ENCODE measurements at regions not wholly inside any gene's neighbourhood (a gene's known extent, or its start where the extent isn't known, plus 50 kb on each side); places are given as distances from the start of the nearest gene placed in this dataset.

DNA sequence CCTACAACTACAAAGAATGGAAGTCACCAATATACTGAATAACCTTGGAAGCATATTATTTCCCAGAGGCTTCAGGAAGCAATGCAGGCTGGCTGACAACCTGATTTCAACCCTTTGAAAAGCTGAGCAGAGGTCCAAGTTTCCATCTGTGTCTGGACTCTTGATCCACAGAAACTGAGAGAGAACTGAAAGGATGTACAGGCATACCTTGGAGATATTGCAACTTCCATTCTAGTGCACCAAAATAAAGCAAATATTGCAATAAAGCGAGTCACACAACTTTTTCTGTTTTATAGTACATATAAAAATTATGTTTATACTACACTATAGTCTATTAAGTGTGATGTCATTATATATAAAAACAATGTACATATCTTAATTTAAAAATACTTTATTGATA is 85.3 kb downstream of the TYW3 start:
- Histone ChIP-seq H3K27ac (no peak overlapping the region), H4K20me1 (ENCODE audit: insufficient read depth) (no peaks in the 10 kb centered on the region), H2AFZ (ENCODE audit: low read depth) (no peak overlapping the region), H3K9ac (no peak overlapping the region), H3K79me2 (ENCODE audit: insufficient read depth, low read depth) (no peaks in the 10 kb centered on the region), H3K4me3 (IDR thresholded peaks at IDR 0.05; ENCODE audit: insufficient read depth, low read depth, low read length) (no peak overlapping the region), H3K4me2 (no peak overlapping the region), H3K4me1 (ENCODE audit: low read depth, poor library complexity, severe bottlenecking) (peaks cover 16% of the 10 kb centered on the region), H3K27me3 (ENCODE audit: insufficient read depth, low read depth) (no peaks in the 10 kb centered on the region), H3K36me3 (ENCODE audit: insufficient read depth) (no peaks in the 10 kb centered on the region)
- TF ChIP-seq, protein P1, sequence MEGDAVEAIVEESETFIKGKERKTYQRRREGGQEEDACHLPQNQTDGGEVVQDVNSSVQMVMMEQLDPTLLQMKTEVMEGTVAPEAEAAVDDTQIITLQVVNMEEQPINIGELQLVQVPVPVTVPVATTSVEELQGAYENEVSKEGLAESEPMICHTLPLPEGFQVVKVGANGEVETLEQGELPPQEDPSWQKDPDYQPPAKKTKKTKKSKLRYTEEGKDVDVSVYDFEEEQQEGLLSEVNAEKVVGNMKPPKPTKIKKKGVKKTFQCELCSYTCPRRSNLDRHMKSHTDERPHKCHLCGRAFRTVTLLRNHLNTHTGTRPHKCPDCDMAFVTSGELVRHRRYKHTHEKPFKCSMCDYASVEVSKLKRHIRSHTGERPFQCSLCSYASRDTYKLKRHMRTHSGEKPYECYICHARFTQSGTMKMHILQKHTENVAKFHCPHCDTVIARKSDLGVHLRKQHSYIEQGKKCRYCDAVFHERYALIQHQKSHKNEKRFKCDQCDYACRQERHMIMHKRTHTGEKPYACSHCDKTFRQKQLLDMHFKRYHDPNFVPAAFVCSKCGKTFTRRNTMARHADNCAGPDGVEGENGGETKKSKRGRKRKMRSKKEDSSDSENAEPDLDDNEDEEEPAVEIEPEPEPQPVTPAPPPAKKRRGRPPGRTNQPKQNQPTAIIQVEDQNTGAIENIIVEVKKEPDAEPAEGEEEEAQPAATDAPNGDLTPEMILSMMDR (conservative IDR thresholded peaks at IDR 0.05; ENCODE audit: low read depth, low read length): no peak

DNA sequence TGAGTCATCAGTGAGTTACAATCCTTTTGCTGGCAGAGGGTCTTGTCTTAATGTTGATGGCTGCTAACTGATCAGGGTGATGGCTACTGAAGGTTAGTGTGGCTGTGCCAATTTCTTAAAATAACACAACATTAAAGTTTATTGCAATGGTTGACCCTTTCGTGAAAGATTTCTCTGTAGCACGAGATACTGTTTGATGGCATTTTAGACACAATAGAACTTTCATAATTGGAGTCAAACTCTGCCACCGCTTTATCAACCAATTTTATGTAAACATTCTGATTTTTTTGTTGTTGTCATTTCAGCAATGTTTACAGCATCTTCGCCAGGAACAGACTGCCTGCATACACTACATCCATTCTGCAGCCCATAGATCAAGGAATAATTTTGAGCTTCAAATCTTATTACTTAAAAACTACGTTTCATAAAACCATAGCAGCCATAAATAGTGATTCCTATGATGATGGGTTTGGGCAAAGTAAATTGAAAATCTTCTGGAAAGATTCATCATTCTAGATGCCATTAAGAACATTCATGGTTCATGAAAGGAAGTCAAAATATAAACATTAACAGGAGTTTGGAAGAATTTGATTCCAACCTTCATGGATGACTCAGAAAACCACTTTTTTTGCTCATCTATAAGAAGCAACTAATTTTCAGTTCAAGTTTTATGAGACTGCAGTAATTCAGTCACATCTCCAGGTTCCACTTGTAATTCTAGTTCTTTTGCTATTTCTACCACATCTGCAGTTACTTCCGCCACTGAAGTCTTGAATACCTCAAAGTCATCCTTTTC is 85.9 kb downstream of the TYW3 start:
- H3K4me1 ChIP-seq (ENCODE audit: low read depth, poor library complexity, severe bottlenecking): peaks cover 13% of the 10 kb centered on the region
- H4K20me1 ChIP-seq (ENCODE audit: insufficient read depth): no peaks in the 10 kb centered on the region
- no peak overlapping the region for H3K9ac ChIP-seq
- H3K79me2 ChIP-seq (ENCODE audit: insufficient read depth, low read depth): no peaks in the 10 kb centered on the region
- no peak overlapping the region for H3K4me3 ChIP-seq (IDR thresholded peaks at IDR 0.05; ENCODE audit: insufficient read depth, low read depth, low read length)
- no peak overlapping the region for H3K4me2 ChIP-seq
- H3K36me3 ChIP-seq (ENCODE audit: insufficient read depth): no peaks in the 10 kb centered on the region
- no peak overlapping the region for H2AFZ ChIP-seq (ENCODE audit: low read depth)
- TF ChIP-seq, protein P1 (conservative IDR thresholded peaks at IDR 0.05; ENCODE audit: low read depth, low read length): no peak
- H3K27ac ChIP-seq: no peak overlapping the region
- H3K27me3 ChIP-seq (ENCODE audit: insufficient read depth, low read depth): no peaks in the 10 kb centered on the region

DNA sequence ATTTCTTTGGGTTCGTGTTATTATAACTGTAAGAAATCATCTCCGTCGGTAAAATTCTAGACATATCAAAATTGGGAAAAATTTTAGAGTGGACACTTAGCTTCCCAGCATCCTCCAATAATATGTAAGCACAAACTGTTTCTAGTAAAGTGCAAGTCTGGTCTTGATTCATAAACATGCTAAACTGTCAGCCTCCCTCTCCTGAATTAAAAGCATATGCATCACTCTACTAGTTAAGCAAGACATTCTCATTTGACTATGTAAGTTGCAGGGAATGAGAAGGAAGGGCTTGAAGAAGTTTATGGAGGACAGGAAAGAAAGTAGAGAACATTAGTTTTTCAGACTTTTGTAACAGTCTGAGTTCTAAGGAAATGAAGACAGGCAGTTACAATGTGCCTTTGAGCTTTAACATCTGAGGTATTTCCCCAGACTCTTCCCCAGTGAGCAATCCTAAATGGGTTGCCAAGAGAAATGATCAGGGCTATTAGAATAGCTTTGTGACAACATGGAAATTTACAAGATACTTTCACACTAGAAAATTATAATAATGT is 90.0 kb downstream of the TYW3 start:
- H2AFZ ChIP-seq (ENCODE audit: low read depth): no peak overlapping the region
- H3K4me2 ChIP-seq: no peak overlapping the region
- no peaks in the 10 kb centered on the region for H3K79me2 ChIP-seq (ENCODE audit: insufficient read depth, low read depth)
- H3K27me3 ChIP-seq (ENCODE audit: insufficient read depth, low read depth): no peaks in the 10 kb centered on the region
- H4K20me1 ChIP-seq (ENCODE audit: insufficient read depth): no peaks in the 10 kb centered on the region
- no peak overlapping the region for H3K9ac ChIP-seq
- no peak overlapping the region for H3K27ac ChIP-seq
- H3K4me1 ChIP-seq (ENCODE audit: low read depth, poor library complexity, severe bottlenecking): no peaks in the 10 kb centered on the region
- TF ChIP-seq, protein P1 (conservative IDR thresholded peaks at IDR 0.05; ENCODE audit: low read depth, low read length): no peak
- no peaks in the 10 kb centered on the region for H3K36me3 ChIP-seq (ENCODE audit: insufficient read depth)
- H3K4me3 ChIP-seq (IDR thresholded peaks at IDR 0.05; ENCODE audit: insufficient read depth, low read depth, low read length): no peak overlapping the region

DNA sequence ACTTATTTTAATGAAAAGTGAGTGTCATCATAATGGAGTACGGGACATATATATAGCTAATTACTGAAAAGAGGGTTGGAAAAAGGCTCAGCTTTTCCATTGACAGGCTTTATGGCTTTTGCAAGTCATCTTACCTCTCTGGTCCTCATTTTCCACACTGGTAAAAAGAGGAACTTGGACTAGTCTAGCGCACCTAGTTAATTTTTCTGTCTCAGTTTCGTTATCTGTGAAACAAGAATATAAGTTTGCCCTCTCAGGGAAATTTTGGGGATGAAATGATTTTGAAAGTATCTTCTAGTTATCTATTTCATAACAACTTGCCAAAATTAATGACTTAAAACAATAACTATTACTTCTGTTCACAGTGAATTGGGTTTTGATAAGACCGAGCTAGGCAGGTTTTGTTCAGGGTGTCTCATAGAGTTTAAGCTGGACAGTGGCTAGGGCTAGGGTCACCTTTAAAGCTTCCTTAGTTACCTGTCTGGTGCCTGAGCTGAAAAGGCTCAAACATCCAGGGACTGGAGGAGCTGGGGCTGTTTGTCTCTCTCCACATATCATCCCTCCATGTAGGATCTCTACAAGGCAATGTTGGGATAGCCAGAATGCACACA is 91.7 kb downstream of the TYW3 start:
- no peaks in the 10 kb centered on the region for H3K36me3 ChIP-seq (ENCODE audit: insufficient read depth)
- no peaks in the 10 kb centered on the region for H3K79me2 ChIP-seq (ENCODE audit: insufficient read depth, low read depth)
- no peak overlapping the region for H3K27ac ChIP-seq
- H2AFZ ChIP-seq (ENCODE audit: low read depth): no peak overlapping the region
- H4K20me1 ChIP-seq (ENCODE audit: insufficient read depth): no peaks in the 10 kb centered on the region
- no peaks in the 10 kb centered on the region for H3K27me3 ChIP-seq (ENCODE audit: insufficient read depth, low read depth)
- H3K9ac ChIP-seq: no peak overlapping the region
- TF ChIP-seq, protein P1 (conservative IDR thresholded peaks at IDR 0.05; ENCODE audit: low read depth, low read length): no peak
- H3K4me1 ChIP-seq (ENCODE audit: low read depth, poor library complexity, severe bottlenecking): no peaks in the 10 kb centered on the region
- no peak overlapping the region for H3K4me2 ChIP-seq
- no peak overlapping the region for H3K4me3 ChIP-seq (IDR thresholded peaks at IDR 0.05; ENCODE audit: insufficient read depth, low read depth, low read length)
